IPS-20b (cell line): ENCODE measurements at regions not wholly inside any gene's neighbourhood (a gene's known extent, or its start where the extent isn't known, plus 50 kb on each side); places are given as distances from the start of the nearest gene placed in this dataset.

Experiments
- H3K27ac ChIP-seq: one replicate; pipeline ENCODE4 v1.5.1; 2013; ENCODE audit warnings: low read length
- H3K27me3 ChIP-seq: 2 replicates; pipeline ENCODE4 v1.6.1; 2013; ENCODE audit warnings: mild to moderate bottlenecking, low read length, inconsistent platforms; ENCODE audit not compliant: insufficient read depth
- H3K36me3 ChIP-seq: 2 replicates; pipeline ENCODE4 v1.6.1; 2013; ENCODE audit warnings: low read depth, mild to moderate bottlenecking, inconsistent platforms, low read length, moderate library complexity; ENCODE audit not compliant: insufficient read depth
- H3K4me1 ChIP-seq: 2 replicates; pipeline ENCODE4 v1.6.1; 2013; ENCODE audit warnings: mild to moderate bottlenecking, control low read depth, inconsistent platforms, low read length, moderate library complexity; ENCODE audit not compliant: insufficient read depth
- H3K4me3 ChIP-seq: 2 replicates; pipeline ENCODE4 v1.5.1; 2013; ENCODE audit warnings: mild to moderate bottlenecking, low read length, inconsistent platforms
- H3K9ac ChIP-seq: 2 replicates; pipeline ENCODE4 v1.6.1; 2013; ENCODE audit warnings: low read depth, mild to moderate bottlenecking, inconsistent platforms, low read length, moderate library complexity
- H3K9me3 ChIP-seq: 2 replicates; pipeline ENCODE4 v1.6.1; 2013; ENCODE audit warnings: mild to moderate bottlenecking, low read depth, low read length, inconsistent platforms; ENCODE audit not compliant: insufficient read depth

- H3K4me1 ChIP-seq = peaks cover 15% of the 10 kb centered on the region; the same call in 1 of the 2 replicates
- no peak overlapping the region for H3K4me3 ChIP-seq
- no peaks in the 10 kb centered on the region for H3K9me3 ChIP-seq
- H3K27me3 ChIP-seq = no peaks in the 10 kb centered on the region
- no peak overlapping the region for H3K27ac ChIP-seq
- no peak overlapping the region for H3K9ac ChIP-seq
- no peaks in the 10 kb centered on the region for H3K36me3 ChIP-seq
Observed at GRCh38 chr6:23511817-23512216, 614.2 kb upstream of the NRSN1 start.

GRCh38 chr6:23518294-23518693 lies 607.7 kb upstream of the NRSN1 start:
- H3K36me3 ChIP-seq = no peaks in the 10 kb centered on the region
- no peaks in the 10 kb centered on the region for H3K4me1 ChIP-seq
- H3K27me3 ChIP-seq = no peaks in the 10 kb centered on the region
- no peak overlapping the region for H3K4me3 ChIP-seq
- H3K27ac ChIP-seq = no peak overlapping the region
- H3K9ac ChIP-seq = no peak overlapping the region
- H3K9me3 ChIP-seq = no peaks in the 10 kb centered on the region

GRCh38 chr6:23522792-23523547 lies 603.0 kb upstream of the NRSN1 start:
- no peak overlapping the region for H3K27ac ChIP-seq
- no peaks in the 10 kb centered on the region for H3K27me3 ChIP-seq
- H3K9ac ChIP-seq = no peak overlapping the region
- H3K4me1 ChIP-seq = no peaks in the 10 kb centered on the region
- H3K9me3 ChIP-seq = no peaks in the 10 kb centered on the region
- no peaks in the 10 kb centered on the region for H3K36me3 ChIP-seq
- no peak overlapping the region for H3K4me3 ChIP-seq

GRCh38 chr6:23523771-23524170 lies 602.2 kb upstream of the NRSN1 start:
- Histone ChIP-seq H3K9ac (no peak overlapping the region), H3K27ac (no peak overlapping the region), H3K9me3 (no peaks in the 10 kb centered on the region), H3K4me1 (no peaks in the 10 kb centered on the region), H3K27me3 (no peaks in the 10 kb centered on the region), H3K36me3 (no peaks in the 10 kb centered on the region), H3K4me3 (no peak overlapping the region)

GRCh38 chr6:23524548-23524947 lies 601.5 kb upstream of the NRSN1 start:
- no peak overlapping the region for H3K9ac ChIP-seq
- no peak overlapping the region for H3K27ac ChIP-seq
- H3K9me3 ChIP-seq = no peaks in the 10 kb centered on the region
- H3K4me1 ChIP-seq = no peaks in the 10 kb centered on the region
- H3K4me3 ChIP-seq = no peak overlapping the region
- no peaks in the 10 kb centered on the region for H3K36me3 ChIP-seq
- no peaks in the 10 kb centered on the region for H3K27me3 ChIP-seq

- H3K9me3 ChIP-seq = no peaks in the 10 kb centered on the region
- no peak overlapping the region for H3K4me3 ChIP-seq
- H3K27me3 ChIP-seq = no peaks in the 10 kb centered on the region
- H3K27ac ChIP-seq = no peak overlapping the region
- H3K9ac ChIP-seq = no peak overlapping the region
- no peaks in the 10 kb centered on the region for H3K4me1 ChIP-seq
- H3K36me3 ChIP-seq = no peaks in the 10 kb centered on the region
Observed at GRCh38 chr6:23526526-23526925, 599.5 kb upstream of the NRSN1 start.

- no peak overlapping the region for H3K27ac ChIP-seq
- H3K4me3 ChIP-seq = no peak overlapping the region
- no peaks in the 10 kb centered on the region for H3K4me1 ChIP-seq
- H3K36me3 ChIP-seq = no peaks in the 10 kb centered on the region
- H3K9ac ChIP-seq = no peak overlapping the region
- no peaks in the 10 kb centered on the region for H3K9me3 ChIP-seq
- no peaks in the 10 kb centered on the region for H3K27me3 ChIP-seq
Observed at GRCh38 chr6:23529902-23530301, 596.1 kb upstream of the NRSN1 start.

- H3K27me3 ChIP-seq = no peaks in the 10 kb centered on the region
- no peaks in the 10 kb centered on the region for H3K9me3 ChIP-seq
- H3K4me1 ChIP-seq = no peaks in the 10 kb centered on the region; the same call in 1 of the 2 replicates
- no peak overlapping the region for H3K9ac ChIP-seq
- H3K27ac ChIP-seq = no peak overlapping the region
- no peak overlapping the region for H3K4me3 ChIP-seq
- H3K36me3 ChIP-seq = no peaks in the 10 kb centered on the region
Observed at GRCh38 chr6:23531666-23532065, 594.3 kb upstream of the NRSN1 start.

GRCh38 chr6:23532227-23532626 lies 593.8 kb upstream of the NRSN1 start:
- no peak overlapping the region for H3K4me3 ChIP-seq
- H3K4me1 ChIP-seq = no peaks in the 10 kb centered on the region; the same call in 1 of the 2 replicates
- no peak overlapping the region for H3K9ac ChIP-seq
- H3K27ac ChIP-seq = no peak overlapping the region
- no peaks in the 10 kb centered on the region for H3K9me3 ChIP-seq
- no peaks in the 10 kb centered on the region for H3K36me3 ChIP-seq
- H3K27me3 ChIP-seq = no peaks in the 10 kb centered on the region

- H3K4me1 ChIP-seq = no peaks in the 10 kb centered on the region; the same call in 1 of the 2 replicates
- no peaks in the 10 kb centered on the region for H3K36me3 ChIP-seq
Observed at GRCh38 chr6:23533311-23533710, 592.7 kb upstream of the NRSN1 start.

GRCh38 chr6:23533944-23534343 lies 592.1 kb upstream of the NRSN1 start:
- Histone ChIP-seq H3K9ac (no peak overlapping the region), H3K4me1 (no peaks in the 10 kb centered on the region; the same call in 1 of the 2 replicates), H3K27ac (no peak overlapping the region), H3K4me3 (no peak overlapping the region), H3K36me3 (no peaks in the 10 kb centered on the region), H3K27me3 (no peaks in the 10 kb centered on the region), H3K9me3 (no peaks in the 10 kb centered on the region)

More at GRCh38 chr6:23533311-23533710, 592.7 kb upstream of the NRSN1 start:
- Histone ChIP-seq H3K27ac (no peak overlapping the region), H3K9ac (no peak overlapping the region), H3K9me3 (no peaks in the 10 kb centered on the region), H3K27me3 (no peaks in the 10 kb centered on the region), H3K4me3 (no peak overlapping the region)

- no peak overlapping the region for H3K9ac ChIP-seq
- no peaks in the 10 kb centered on the region for H3K36me3 ChIP-seq
- no peak overlapping the region for H3K4me3 ChIP-seq
- no peaks in the 10 kb centered on the region; the same call in 1 of the 2 replicates for H3K4me1 ChIP-seq
- H3K27ac ChIP-seq = no peak overlapping the region
- H3K9me3 ChIP-seq = no peaks in the 10 kb centered on the region
- H3K27me3 ChIP-seq = no peaks in the 10 kb centered on the region
Observed at GRCh38 chr6:23534351-23534750, 591.7 kb upstream of the NRSN1 start.
